ENCODE measurements at regions not wholly inside any gene's neighbourhood (a gene's known extent, or its start where the extent isn't known, plus 50 kb on each side); places are given as distances from the start of the nearest gene placed in this dataset.

GRCh38 chr10:52855546-52856325 is 83.2 kb upstream of the MBL2 start:
- Histone ChIP-seq H3K4me3 (no peak overlapping the region), H3K9me3 (no peaks in the 10 kb centered on the region), H3K4me1 (ENCODE audit: low read depth) (no peaks in the 10 kb centered on the region), H3K36me3 (ENCODE audit: low read depth) (no peaks in the 10 kb centered on the region)
- DNase-seq (no peak), ATAC-seq (no peak)
- no peak for TF ChIP-seq CTCF (IDR thresholded peaks at IDR 0.05)
- intact Hi-C loops (cut with DNase I, micrococcal nuclease), result no loop called here

- H3K4me1 ChIP-seq (ENCODE audit: low read depth), result no peaks in the 10 kb centered on the region
- intact Hi-C loops (cut with DNase I, micrococcal nuclease), result no loop called here
Measured at GRCh38 chr10:52853704-52854103, 81.1 kb upstream of the MBL2 start.

GRCh38 chr10:52836816-52837215 is 64.2 kb upstream of the MBL2 start:
- no peak for DNase-seq
- H3K4me3 ChIP-seq, result no peak overlapping the region
- no peaks in the 10 kb centered on the region for H3K4me1 ChIP-seq (ENCODE audit: low read depth)
- no peak for ATAC-seq
- no peak for TF ChIP-seq CTCF (IDR thresholded peaks at IDR 0.05)
- intact Hi-C loops (cut with DNase I, micrococcal nuclease), result no loop called here
- H3K36me3 ChIP-seq (ENCODE audit: low read depth), result no peaks in the 10 kb centered on the region
- no peaks in the 10 kb centered on the region for H3K9me3 ChIP-seq

More at GRCh38 chr10:52853704-52854103, 81.1 kb upstream of the MBL2 start:
- DNase-seq (no peak), ATAC-seq (no peak)
- TF ChIP-seq CTCF (IDR thresholded peaks at IDR 0.05), result no peak
- no peaks in the 10 kb centered on the region for H3K36me3 ChIP-seq (ENCODE audit: low read depth)
- no peak overlapping the region for H3K4me3 ChIP-seq
- no peaks in the 10 kb centered on the region for H3K9me3 ChIP-seq

All from mucosa of descending colon (tissue), 3 donors.